ENCODE measurements at regions not wholly inside any gene's neighbourhood (a gene's known extent, or its start where the extent isn't known, plus 50 kb on each side); places are given as distances from the start of the nearest gene placed in this dataset.

- TF ChIP-seq POLR2A (IDR thresholded peaks at IDR 0.05) (no peak), CTCF (IDR thresholded peaks at IDR 0.05) (no peak), EP300 (IDR thresholded peaks at IDR 0.05) (no peak)
Measured at GRCh38 chr13:76012091-76012721, 376.1 kb downstream of the LMO7 start.

All from ovary (tissue), 3 donors.